WI38 (cell line): ENCODE measurements at regions not wholly inside any gene's neighbourhood (a gene's known extent, or its start where the extent isn't known, plus 50 kb on each side); places are given as distances from the start of the nearest gene placed in this dataset.

Source experiments
- H3K4me3 ChIP-seq: 2 replicates; pipeline ENCODE4 v1.5.1; 2011; ENCODE audit warnings: low read depth, mild to moderate bottlenecking, control low read depth, low read length
- TF ChIP-seq, protein P1 (sequence below): IDR thresholded peaks from 2 replicates; pipeline ENCODE4 v1.5.1; 2012; ENCODE audit warnings: low read depth, mild to moderate bottlenecking, control low read depth, low read length

DNA sequence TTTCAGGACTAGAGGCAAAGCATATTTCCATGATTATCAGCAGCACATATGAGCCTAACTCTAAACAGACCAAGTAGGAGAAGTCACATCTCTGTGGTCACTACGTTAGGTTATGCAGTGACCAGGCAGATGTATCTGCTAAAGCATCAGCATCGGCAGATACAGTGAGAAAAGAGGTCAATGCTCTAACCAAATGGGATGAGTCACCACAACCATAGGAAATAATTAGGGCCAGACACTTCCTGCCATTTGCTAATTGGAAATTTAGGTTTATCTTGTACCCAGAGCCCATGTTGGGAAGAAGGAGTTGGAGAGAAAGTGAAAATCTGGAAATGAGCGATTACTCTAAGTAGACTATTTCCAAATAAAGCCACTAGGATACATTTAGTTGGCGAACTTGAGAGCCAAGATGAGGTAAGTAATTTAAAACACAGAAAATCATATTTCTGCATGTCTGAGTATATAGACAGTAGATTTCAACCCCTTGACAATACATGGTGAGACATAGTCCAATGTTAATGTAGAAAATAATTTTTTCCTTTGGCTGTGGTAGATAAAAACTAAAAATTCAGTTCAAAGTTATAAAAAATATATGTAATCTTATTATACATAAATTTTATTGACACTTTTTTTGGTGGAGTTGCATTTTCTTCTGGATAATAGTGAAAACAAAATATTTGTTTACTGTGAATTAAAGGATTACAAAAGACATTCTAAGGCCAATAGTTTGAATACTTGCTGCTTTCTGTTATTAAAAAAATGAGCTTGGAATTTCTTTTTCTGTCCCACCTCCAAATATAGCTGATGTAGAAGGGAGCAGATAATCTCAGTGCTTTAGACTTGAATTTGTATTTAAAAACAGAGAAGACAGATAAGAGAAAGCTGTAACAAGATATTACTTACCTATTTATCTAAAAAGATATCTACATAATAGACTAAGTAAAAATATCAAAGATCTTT is 104.4 kb upstream of the CSNK1A1L start:
- H3K4me3 ChIP-seq, result no peak overlapping the region
- TF ChIP-seq, protein P1, sequence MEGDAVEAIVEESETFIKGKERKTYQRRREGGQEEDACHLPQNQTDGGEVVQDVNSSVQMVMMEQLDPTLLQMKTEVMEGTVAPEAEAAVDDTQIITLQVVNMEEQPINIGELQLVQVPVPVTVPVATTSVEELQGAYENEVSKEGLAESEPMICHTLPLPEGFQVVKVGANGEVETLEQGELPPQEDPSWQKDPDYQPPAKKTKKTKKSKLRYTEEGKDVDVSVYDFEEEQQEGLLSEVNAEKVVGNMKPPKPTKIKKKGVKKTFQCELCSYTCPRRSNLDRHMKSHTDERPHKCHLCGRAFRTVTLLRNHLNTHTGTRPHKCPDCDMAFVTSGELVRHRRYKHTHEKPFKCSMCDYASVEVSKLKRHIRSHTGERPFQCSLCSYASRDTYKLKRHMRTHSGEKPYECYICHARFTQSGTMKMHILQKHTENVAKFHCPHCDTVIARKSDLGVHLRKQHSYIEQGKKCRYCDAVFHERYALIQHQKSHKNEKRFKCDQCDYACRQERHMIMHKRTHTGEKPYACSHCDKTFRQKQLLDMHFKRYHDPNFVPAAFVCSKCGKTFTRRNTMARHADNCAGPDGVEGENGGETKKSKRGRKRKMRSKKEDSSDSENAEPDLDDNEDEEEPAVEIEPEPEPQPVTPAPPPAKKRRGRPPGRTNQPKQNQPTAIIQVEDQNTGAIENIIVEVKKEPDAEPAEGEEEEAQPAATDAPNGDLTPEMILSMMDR, result no peak

DNA sequence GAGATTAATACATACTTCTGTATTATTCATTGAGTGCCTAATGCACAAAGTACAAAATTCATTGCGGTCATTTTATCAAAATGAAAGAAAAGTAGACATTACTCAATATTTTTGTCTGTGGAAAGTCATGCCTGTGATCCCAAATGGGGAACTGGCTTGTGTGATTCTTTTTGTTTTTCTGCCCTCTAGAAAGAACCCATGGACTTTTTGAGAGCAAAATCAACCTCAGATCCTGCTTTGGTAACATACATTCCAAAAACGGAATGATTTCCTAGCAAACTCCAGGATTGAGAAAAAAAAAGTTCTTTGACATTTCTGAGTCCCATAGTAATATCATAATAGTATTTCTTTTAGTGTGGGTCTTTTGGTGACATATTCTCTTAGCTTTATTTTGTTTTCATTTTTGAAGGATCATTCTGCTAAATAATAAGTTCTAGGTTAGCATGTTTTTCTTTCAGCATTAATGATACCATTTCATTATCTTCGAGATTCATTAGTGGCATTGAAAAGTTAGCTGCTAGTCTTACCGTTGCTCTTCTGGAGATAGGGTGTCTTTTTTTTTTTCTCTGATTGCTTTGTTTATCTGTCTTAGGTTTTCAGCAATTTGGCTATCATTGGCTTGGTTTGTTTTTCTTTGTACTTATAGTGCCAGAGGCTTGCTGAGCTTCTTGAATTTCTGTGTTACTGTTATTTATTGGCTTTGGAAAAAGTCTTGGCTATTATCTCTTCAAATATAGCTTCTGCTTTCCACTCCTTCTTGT is 102.4 kb upstream of the CSNK1A1L start:
- H3K4me3 ChIP-seq, result no peak overlapping the region
- TF ChIP-seq, protein P1, result no peak

DNA sequence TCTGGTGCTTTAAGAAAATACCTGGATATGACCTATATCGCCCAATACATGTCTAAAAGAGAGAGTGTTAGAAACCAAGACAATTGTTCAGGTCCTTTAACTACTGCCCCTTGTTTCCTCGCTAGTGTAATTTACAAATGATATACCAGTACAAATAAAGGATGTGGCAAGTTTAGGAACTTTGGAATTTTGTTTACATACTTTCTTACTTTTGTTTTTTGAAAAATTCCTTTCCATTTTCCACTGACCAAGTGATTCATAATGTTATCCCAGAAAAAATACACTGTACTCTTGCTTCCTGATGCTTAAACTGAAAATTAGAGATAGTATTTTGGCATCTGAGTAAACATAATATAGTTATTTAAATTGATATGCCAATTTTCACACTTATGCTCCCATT is 96.8 kb upstream of the CSNK1A1L start:
- TF ChIP-seq, protein P1, result no peak
- H3K4me3 ChIP-seq, result no peak overlapping the region

DNA sequence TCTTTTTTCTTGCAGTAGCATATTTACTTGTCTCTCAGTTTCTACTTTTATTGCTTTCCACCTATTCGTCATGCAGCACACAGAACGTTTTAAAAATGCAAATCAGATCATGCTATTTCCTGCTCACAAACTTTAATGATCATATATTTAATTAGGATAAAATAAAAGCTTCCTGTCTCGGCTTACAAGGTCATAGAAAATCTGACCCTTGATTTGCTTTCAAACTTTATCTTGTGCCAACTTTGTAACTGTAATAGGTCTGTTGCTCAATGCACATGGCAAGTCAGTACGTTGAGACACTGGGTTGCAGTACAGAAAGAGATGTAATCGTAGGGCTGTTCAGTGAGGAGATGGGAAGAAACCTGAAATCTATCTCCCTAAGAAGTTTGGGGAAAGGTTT is 95.6 kb upstream of the CSNK1A1L start:
- TF ChIP-seq, protein P1, result no peak
- no peak overlapping the region for H3K4me3 ChIP-seq

DNA sequence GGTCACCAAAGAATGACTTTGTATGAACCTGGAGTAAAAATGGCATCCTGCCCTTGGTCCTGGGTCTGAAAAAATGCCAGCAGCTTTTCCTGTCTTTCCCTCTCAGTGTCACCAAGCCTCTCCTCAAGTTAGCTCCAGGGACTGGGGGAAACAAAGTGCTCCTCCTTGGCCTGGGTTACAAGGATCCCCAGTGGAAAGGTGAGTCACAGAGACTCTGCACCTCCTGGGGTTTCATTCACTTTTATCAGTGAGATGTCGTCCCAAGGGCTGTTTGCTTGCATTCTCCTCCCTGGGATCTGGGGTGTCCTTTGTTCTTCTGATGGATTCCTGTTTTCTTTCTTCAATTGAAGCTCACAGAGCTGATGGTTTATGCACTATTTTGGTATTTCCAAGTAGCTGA is 93.2 kb upstream of the CSNK1A1L start:
- no peak overlapping the region for H3K4me3 ChIP-seq
- TF ChIP-seq, protein P1, result no peak

DNA sequence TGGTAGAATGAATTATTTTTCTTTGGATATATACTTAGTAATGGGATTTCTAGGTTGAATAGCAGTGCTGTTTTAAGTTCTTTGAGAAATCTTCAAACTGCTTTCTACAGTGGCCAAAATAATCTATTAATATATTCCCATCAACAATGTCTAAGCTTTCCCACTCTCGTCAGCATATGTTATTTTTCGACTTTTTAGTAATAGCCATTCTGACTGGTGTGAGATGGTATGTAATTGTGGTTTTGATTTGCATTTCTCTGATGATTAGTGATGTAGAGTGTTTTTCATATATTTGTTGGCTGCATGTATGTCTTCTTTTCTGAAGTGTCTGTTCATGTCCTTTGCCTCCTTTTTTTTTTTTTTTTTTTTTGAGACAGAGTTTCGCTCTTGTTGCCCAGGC is 90.2 kb upstream of the CSNK1A1L start:
- no peak overlapping the region for H3K4me3 ChIP-seq
- TF ChIP-seq, protein P1, result no peak

DNA sequence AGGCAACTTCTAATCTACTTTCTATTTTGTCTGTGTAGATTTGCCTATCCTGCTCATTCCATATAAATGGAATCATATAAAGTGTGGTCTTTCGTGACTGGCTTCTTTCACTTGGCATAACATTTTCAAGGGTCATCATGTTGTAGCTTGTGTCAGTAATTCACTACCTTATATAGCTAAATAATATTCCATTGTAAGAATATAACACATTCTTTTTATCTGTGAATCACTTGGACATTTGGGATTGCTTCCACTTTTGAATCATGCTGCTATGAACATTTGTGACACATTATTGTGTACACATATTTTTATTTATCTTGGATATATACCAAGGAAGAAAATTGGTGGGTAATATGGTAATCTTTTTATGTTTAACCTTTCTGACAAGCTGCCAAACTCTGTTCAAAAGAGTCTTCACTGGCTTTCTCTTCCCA is 89.0 kb upstream of the CSNK1A1L start:
- TF ChIP-seq, protein P1, result no peak
- no peak overlapping the region for H3K4me3 ChIP-seq
